IMR-90 (cell line): ENCODE measurements at regions not wholly inside any gene's neighbourhood (a gene's known extent, or its start where the extent isn't known, plus 50 kb on each side); places are given as distances from the start of the nearest gene placed in this dataset.

ENCODE experiments used
- MXI1 ChIP-seq: IDR thresholded peaks from 2 replicates; pipeline ENCODE4 v1.6.1; 2012; ENCODE audit warnings: low read depth, mild to moderate bottlenecking, low read length, moderate library complexity, borderline replicate concordance
- RCOR1 ChIP-seq: IDR thresholded peaks from 2 replicates; pipeline ENCODE4 v1.6.1; 2012; ENCODE audit warnings: mild to moderate bottlenecking, low read length, improper control_type of control experiment; ENCODE audit not compliant: insufficient replicate concordance
- RFX5 ChIP-seq: IDR thresholded peaks from 2 replicates; pipeline ENCODE4 v1.8.0; 2012; ENCODE audit warnings: low read depth, mild to moderate bottlenecking, low read length, moderate library complexity
- TF ChIP-seq, protein P1 (sequence below): fragments of 150-350 bp; IDR thresholded peaks from 2 replicates; pipeline ENCODE4 v1.6.1; 2017; ENCODE audit warnings: mild to moderate bottlenecking, antibody characterized with exemption, low read length, low read depth

GRCh38 chr2:174681099-174682006 lies 82.9 kb downstream of the CHRNA1 start (continued):
- TF ChIP-seq RFX5: no peak
- TF ChIP-seq RCOR1: no peak
- TF ChIP-seq, protein P1, sequence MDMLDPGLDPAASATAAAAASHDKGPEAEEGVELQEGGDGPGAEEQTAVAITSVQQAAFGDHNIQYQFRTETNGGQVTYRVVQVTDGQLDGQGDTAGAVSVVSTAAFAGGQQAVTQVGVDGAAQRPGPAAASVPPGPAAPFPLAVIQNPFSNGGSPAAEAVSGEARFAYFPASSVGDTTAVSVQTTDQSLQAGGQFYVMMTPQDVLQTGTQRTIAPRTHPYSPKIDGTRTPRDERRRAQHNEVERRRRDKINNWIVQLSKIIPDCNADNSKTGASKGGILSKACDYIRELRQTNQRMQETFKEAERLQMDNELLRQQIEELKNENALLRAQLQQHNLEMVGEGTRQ: no peak
- no peak for TF ChIP-seq MXI1
